Left ventricle myocardium inferior (tissue), 1 donor: ENCODE measurements at regions not wholly inside any gene's neighbourhood (a gene's known extent, or its start where the extent isn't known, plus 50 kb on each side); places are given as distances from the start of the nearest gene placed in this dataset.

ENCODE experiments used
- DNase-seq: peaks from one replicate; pipeline ENCODE4 v3.0.0-alpha.2; 2020
- H3K27ac ChIP-seq: fragments of 200-600 bp; replicated peaks from 2 replicates; pipeline ENCODE4 v1.8.0; 2021
- H3K27me3 ChIP-seq: fragments of 200-600 bp; 2 replicates; pipeline ENCODE4 v1.8.0; 2021; ENCODE audit warnings: low read depth
- H3K36me3 ChIP-seq: fragments of 200-600 bp; 2 replicates; pipeline ENCODE4 v1.8.0; 2021
- H3K4me1 ChIP-seq: fragments of 200-600 bp; 2 replicates; pipeline ENCODE4 v1.8.0; 2021
- H3K4me3 ChIP-seq: fragments of 200-600 bp; 2 replicates; pipeline ENCODE4 v1.8.0; 2021; ENCODE audit warnings: mild to moderate bottlenecking, moderate library complexity
- H3K9me3 ChIP-seq: fragments of 200-600 bp; replicated peaks from 2 replicates; pipeline ENCODE4 v1.8.0; 2021
- CTCF ChIP-seq: fragments of 200-600 bp; IDR thresholded peaks from 2 replicates; pipeline ENCODE4 v1.8.0; 2021; ENCODE audit warnings: antibody characterized with exemption, mild to moderate bottlenecking, borderline replicate concordance
- intact Hi-C: fragments of 100-400 bp; cut with micrococcal nuclease; formaldehyde crosslinking; loops from one replicate; pipeline ENCODE4 v1.11.0; 2022
- donor health status: DM: no; HTN: yes; CAD: no; lungs with severe emphysema.

GRCh38 chr3:81439108-81439507, 322.3 kb downstream of the GBE1 start:
- H3K36me3 ChIP-seq: no peaks in the 10 kb centered on the region
- intact Hi-C loops: no loop called here
- no peak for DNase-seq
- no peaks in the 10 kb centered on the region for H3K9me3 ChIP-seq
- H3K4me1 ChIP-seq: peaks cover 14% of the 10 kb centered on the region
- no peak overlapping the region for H3K27ac ChIP-seq
- TF ChIP-seq CTCF: no peak
- no peaks in the 10 kb centered on the region for H3K27me3 ChIP-seq
- no peak overlapping the region for H3K4me3 ChIP-seq

DNA sequence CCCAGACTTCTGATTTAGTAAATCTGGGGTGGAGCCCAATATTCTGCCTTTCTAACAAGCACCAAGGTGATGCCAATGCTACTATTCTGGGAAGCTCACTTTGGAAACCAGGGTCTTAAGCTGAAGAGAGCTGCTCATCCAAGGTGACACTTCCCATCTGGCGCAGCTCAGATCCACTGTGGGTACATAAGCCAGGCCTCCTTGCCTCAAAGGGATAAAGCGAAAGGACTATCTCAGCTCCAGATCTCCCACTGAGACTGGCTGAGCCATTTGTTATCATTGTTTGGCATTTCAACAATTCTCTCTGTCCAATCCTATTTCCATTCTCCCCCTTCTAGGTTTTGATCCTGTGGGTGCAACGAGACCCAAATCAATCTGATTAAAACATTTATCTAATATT, 323.8 kb downstream of the GBE1 start:
- no peak overlapping the region for H3K4me3 ChIP-seq
- H3K36me3 ChIP-seq: no peaks in the 10 kb centered on the region
- no peak overlapping the region for H3K27ac ChIP-seq
- H3K27me3 ChIP-seq: no peaks in the 10 kb centered on the region
- no peaks in the 10 kb centered on the region for H3K9me3 ChIP-seq
- no peak for TF ChIP-seq CTCF
- no peak for DNase-seq
- peaks cover under 1% of the 10 kb centered on the region for H3K4me1 ChIP-seq
- intact Hi-C loops: no loop called here

- intact Hi-C loops: no loop called here
- H3K4me1 ChIP-seq: no peaks in the 10 kb centered on the region
- H3K4me3 ChIP-seq: no peak overlapping the region
- no peaks in the 10 kb centered on the region for H3K9me3 ChIP-seq
- H3K36me3 ChIP-seq: no peaks in the 10 kb centered on the region
- DNase-seq: no peak
- TF ChIP-seq CTCF: no peak
- no peaks in the 10 kb centered on the region for H3K27me3 ChIP-seq
- H3K27ac ChIP-seq: no peak overlapping the region
Measured at GRCh38 chr3:81436182-81436581, 325.3 kb downstream of the GBE1 start.

DNA sequence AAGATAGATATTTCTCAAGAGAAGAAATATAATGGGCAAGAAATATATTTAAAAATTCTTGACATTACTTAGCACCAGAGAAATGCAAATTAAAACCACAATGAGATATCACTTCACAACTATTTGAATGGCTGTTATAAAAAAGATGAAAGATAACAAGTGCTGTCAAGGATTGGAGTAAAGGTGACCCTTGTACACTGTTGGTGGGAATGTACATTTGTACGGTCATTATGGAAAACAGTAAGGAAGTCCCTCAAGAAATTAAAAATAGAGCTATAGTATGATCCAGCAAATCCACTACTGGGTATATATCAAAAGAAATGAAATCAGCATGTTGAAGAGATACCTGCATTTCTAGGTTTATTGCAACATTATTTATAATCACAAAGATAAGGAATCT, 326.4 kb downstream of the GBE1 start:
- Histone ChIP-seq H3K27ac (no peak overlapping the region), H3K9me3 (no peaks in the 10 kb centered on the region), H3K4me1 (no peaks in the 10 kb centered on the region), H3K36me3 (no peaks in the 10 kb centered on the region), H3K4me3 (no peak overlapping the region), H3K27me3 (no peaks in the 10 kb centered on the region)
- intact Hi-C loops: no loop called here
- TF ChIP-seq CTCF: no peak
- DNase-seq: no peak

- no peak for TF ChIP-seq CTCF
- no peak overlapping the region for H3K4me3 ChIP-seq
- no peaks in the 10 kb centered on the region for H3K4me1 ChIP-seq
- H3K27me3 ChIP-seq: no peaks in the 10 kb centered on the region
- intact Hi-C loops: no loop called here
- H3K27ac ChIP-seq: no peak overlapping the region
- DNase-seq: no peak
- H3K9me3 ChIP-seq: no peaks in the 10 kb centered on the region
- H3K36me3 ChIP-seq: no peaks in the 10 kb centered on the region
Measured at GRCh38 chr3:81434161-81434560, 327.3 kb downstream of the GBE1 start.

DNA sequence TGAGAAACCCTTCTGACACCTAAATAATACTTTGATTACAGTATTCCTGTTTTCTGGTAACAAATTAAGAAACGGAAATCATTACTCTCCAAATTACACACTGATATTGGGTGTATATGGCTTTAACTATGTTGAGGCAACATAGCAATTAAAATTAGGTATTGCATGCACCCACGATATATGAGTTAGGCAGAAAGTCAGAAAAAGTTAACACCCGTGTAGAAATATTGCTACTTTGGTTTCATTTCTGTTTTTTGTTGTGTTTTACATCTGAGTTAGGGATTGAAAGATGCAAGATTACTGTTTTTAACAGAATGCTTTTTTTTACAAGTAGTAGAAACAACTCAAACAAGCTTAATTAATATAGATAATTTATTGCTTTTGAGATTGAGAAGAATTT, 327.8 kb downstream of the GBE1 start:
- intact Hi-C loops: no loop called here
- TF ChIP-seq CTCF: no peak
- no peaks in the 10 kb centered on the region for H3K9me3 ChIP-seq
- H3K27me3 ChIP-seq: no peaks in the 10 kb centered on the region
- no peaks in the 10 kb centered on the region for H3K36me3 ChIP-seq
- no peaks in the 10 kb centered on the region for H3K4me1 ChIP-seq
- H3K27ac ChIP-seq: no peak overlapping the region
- DNase-seq: no peak
- no peak overlapping the region for H3K4me3 ChIP-seq
